Activated CD4-positive, alpha-beta T cell treated with anti-CD3 and anti-CD28 coated beads, Interleukin-10, Interleukin-2, amounts not matched to agents 100 ng/mL and 50 ng/mL, durations not matched to agents 16 hours and 8 hours (primary cell): ENCODE measurements at regions not wholly inside any gene's neighbourhood (a gene's known extent, or its start where the extent isn't known, plus 50 kb on each side); places are given as distances from the start of the nearest gene placed in this dataset.

Source experiments
- DNase-seq: peaks from one replicate; pipeline ENCODE4 v3.0.0-alpha.2; 2020

GRCh38 chr2:7994397-7994951 is 687.4 kb upstream of the ID2 start:
- DNase-seq: no peak

DNA sequence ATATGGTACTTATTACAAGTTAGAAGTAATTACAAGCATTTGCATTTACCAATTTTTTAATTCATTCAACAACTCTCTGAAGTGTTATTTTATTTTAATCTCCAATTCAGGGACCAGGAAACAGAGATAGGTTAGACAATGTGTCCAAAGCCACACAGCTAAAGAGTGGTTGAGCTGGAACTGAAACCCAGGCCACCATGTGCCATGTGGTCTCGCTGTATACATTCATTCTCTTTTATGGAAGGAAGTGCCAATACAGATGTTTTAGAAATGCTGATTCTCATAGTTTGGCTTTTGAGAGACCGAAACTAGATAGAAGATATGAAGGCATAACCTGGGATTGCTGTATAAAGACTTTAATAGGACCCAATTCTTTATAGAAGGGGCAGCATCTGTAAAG is 684.6 kb upstream of the ID2 start:
- DNase-seq: no peak

DNA sequence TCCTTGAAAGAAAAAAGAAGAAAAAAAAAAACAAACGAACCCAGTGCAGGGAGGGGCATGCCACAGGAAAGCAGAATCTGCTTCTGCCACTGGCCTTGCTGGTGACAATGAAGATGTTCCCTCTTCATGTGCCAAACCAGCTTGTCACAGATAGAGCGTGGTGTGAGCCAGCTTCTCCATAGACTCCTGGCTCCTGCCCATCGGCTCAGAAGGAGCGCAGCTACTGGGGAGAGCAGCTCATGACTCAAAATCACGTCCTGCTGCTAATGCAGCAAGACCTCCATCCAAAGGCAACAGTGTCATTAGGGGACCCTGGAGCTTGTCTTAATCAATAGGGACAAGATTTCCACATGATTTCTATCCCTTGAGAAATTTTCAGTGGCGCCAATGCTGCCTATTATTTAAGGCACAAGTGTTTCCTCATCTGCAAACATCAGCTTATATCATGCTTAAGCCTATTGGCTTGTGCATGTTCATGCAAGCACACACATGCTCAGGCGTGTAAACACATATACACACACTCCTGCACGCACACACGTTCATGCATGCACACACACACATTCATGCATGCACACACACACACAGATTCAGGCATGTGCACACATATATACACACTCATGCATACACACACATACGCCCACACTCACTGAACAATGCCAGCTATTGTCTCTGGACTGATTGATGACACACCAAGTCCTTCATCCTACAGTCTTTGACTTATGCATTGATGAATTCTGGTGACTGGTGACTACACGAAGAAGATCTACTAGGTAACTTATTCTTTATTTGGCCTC is 682.0 kb upstream of the ID2 start:
- DNase-seq: no peak

DNA sequence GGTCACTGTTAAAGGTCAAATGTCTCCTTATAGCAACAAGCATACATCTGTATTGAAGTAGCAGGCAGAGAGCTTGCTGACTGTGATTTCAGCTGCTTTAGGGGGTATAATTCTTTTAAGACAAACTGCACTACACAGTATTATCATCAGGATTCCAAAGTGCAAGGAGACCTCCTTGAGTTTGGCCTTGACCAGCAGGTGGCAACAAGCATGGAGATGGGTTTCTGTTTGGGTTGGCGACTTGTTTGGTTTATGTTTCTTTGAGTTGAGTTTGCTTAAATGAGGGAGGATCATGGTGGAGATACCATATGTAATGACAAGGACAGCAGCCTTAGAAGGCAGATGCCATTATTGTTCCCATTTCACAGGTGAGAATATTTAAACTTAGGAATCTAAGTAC is 681.0 kb upstream of the ID2 start:
- DNase-seq: no peak

DNA sequence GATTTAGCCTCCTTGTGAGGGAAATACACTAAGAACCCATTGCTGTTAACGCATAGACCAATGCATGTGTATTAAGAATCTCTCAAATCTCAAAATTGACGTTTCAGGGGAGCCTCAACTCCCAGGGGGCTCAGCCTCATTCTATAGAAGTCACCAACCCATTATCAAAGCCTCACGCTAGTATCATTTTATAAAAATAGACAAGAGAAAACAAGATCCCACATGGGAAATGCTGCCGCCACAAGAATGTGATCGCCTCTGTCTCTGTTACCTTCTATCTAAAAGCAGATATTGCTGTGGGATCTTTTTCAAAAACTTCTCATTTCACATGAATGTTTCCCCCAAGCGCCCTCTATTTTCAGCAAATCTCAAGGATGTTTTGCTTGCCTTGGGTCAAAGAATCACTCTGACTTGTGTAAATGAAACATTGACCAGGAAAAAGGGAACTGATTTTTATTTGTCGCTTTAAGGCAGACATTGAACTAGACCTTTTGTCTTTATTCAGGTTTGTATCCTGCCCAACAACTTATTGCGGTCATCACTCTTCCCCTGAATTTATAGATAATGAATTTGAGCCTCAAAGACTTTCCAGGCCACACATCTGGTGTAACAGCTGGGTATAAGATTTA is 679.0 kb upstream of the ID2 start:
- no peak for DNase-seq

- no peak for DNase-seq
These were observed 678.3 kb upstream of the ID2 start for GRCh38 chr2:8003462-8004075.

DNA sequence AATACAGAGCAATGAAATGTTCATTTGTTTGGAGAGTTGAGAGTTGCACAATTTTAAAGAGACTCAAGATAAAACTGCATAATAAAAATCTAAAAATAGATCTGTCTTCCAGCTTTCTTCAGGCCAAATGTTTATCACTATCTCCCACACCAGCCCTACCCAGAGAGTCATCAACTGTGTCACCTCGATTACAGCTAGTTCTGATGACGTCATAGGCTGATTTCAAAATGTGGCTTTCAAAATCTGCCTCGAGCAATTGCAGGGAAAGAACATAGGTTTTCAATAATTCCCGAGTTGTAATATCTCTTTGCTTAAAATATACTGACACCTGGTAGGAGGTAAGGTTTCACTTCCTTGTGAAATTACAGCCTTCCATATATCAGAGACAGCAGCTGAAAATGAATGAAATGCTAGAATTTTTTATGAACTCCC is 677.6 kb upstream of the ID2 start:
- DNase-seq: no peak

GRCh38 chr2:8006181-8006580 is 675.7 kb upstream of the ID2 start:
- no peak for DNase-seq

GRCh38 chr2:8006626-8007025 is 675.2 kb upstream of the ID2 start:
- no peak for DNase-seq

DNA sequence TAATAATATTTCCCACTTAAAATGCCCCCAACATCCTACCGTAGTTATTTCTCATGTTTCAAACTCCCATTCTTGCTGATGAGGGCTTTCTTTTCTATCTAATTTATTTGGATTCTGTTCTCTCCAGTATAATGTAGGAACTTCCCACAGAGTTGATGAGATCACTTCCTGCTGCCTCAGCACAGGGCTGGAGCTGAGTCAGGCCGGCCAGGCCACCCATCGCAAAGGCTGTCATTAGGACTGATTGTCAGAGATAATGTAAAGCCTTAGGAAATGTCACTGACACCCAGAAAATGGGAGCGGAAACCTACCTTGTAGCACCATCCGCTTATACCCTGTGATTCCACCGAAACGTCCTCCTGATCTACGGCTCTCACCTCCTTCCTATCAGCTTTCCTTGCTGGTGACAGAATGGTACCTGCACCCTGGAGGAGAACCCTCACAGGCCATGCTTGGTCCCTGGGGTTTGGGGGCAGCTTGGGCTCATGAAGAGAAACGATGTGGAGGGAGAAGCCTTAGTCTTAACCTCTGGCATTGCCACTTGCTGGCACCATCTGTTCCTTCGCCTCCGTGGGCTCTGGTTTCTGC is 672.8 kb upstream of the ID2 start:
- DNase-seq: no peak

DNA sequence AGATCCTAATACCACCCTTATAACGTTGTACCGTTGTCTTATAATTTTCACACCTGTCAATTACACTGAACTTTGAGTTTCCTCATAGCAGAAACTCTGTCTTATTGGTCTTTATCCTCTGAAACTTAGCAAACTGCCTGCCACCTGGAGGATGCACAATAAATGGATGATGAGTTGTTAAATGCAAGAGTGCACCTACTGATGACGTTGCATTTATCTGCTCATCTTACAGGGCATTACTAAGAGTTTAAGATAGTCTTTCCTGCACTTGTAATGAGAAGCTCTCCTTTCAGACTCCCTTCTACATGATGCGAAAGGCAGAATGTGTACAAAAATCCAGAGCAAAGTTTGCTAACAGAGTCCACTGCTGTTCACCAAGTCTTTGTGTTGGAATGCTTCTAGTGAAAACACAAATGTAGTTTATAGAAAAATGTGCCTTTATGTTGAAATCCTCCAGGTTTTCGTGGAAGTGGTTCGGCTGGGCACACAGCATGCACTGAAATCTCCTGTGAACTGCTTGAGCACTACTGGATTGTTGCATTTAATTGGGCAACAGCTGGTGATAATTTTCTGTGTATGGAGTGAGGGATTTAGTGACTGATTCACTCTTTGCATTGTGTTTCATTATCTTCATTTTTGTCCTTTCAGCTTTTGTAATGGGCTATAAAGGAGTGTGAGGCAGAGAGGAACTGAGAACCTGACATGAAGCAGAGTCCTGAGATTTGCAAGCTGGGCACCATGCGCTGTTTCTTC is 665.8 kb upstream of the ID2 start:
- no peak for DNase-seq

GRCh38 chr2:8016688-8017087 is 665.2 kb upstream of the ID2 start:
- DNase-seq: no peak

DNA sequence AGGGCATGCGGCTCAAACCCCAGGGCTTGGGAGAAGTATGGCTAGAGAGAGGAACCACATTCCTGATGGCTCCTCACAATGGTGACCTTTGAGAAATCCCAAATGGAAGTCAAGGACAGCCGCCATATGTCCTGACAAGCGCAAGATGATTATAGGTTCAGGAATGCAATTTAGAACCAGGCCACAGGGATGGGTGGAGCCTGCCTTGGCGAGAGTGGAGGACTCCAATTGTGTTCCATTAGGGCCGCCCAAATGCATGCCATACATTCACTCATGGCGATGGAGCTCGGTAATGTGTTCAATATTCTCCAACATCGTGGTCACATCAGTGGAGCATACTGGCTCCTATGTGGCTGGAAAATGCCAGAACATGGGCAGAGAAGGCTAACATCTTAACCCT is 662.9 kb upstream of the ID2 start:
- no peak for DNase-seq

- no peak for DNase-seq
These were observed 661.9 kb upstream of the ID2 start for GRCh38 chr2:8019934-8020333.

DNA sequence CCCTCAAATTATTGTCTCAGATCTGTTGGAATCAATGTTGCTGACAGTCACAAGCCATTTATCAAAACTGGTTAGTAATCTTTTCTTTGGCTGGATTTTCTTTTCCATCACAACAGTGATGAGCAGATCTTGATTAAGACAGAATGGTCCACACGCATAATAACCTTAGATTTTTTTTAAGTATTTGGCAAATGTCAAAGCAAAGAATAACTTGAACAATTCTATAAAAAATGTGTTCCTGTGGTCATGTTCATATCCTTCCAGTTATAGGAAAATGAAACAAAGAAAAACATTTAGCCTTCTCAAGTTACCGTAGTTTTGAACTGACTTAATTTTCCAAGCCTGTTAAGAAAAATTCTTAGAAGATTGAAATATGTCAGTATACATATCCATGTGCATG is 659.9 kb upstream of the ID2 start:
- DNase-seq: no peak

DNA sequence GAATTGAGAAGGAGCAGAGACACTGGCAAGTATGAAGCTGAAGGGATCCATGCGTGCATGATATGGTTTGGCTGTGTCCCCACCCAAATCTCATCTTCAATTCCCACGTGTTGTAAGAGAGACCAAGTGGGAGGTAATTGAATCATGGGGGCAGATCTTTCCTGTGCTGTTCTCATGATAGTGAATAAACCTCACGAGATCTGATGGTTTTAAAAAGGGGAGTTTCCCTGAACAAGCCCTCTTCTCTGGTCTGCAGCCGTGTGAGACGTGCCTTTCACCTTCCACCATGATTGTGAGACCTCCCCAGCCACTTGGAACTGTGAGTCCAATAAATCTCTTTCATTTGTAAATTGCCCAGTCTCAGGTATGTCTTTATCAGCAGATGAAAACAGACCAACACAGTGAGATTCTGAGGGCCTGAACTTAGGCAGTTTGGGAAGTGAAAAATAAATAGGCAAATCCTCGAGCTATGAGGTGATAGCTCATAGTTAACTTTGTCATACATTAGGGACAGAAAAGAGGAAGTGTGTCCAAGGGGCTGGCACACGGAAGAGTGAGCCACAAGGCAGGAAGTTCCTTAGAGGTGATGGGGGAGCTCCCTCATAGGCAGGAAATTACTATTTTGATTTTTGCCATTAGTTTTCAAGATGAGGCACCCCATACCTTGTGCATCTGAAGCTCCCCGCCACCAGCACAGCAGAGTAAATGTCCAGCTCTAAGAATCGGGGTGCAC is 658.8 kb upstream of the ID2 start:
- DNase-seq: no peak

DNA sequence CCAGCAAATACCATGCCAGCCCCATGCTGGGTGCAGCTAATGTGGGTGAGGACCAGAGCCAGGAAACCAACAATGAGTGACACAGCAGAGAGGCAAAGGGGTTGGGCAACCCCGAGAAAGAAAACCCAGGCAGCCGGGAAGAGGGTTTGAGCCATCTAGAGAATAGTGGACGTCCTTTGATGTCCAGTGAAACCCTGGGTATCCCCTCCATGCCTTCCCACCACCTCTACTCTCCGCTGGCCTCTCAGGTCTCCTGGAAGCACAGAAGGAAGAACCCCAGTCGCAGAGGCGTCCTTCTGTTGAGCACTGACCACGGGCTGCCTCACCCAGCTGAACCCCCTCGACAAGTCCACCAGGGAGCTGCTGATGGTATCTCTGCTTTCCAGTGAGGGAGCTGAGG is 657.4 kb upstream of the ID2 start:
- DNase-seq: no peak

GRCh38 chr2:8026381-8026780 is 655.5 kb upstream of the ID2 start:
- no peak for DNase-seq

- no peak for DNase-seq
These were observed 654.5 kb upstream of the ID2 start for GRCh38 chr2:8027387-8027786.

DNA sequence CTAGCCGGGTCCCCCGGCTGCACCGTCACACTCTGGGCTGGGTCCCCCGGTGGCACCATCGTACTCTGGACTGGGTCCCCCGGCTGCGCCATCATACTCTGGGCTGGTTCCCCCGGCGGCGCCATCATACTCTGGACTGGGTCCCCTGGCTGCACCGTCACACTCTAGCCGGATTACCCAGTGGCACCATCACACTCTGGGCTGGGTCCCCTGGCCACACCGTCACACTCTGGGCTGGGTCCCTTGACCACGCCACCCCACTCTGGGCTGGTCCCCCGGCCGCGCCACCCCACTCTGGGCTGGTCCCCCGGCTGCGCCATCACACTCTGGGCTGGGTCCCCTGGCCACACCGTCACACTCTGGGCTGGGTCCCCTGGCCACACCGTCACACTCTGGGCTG is 653.8 kb upstream of the ID2 start:
- DNase-seq: no peak

GRCh38 chr2:8028436-8028835 is 653.4 kb upstream of the ID2 start:
- DNase-seq: no peak

DNA sequence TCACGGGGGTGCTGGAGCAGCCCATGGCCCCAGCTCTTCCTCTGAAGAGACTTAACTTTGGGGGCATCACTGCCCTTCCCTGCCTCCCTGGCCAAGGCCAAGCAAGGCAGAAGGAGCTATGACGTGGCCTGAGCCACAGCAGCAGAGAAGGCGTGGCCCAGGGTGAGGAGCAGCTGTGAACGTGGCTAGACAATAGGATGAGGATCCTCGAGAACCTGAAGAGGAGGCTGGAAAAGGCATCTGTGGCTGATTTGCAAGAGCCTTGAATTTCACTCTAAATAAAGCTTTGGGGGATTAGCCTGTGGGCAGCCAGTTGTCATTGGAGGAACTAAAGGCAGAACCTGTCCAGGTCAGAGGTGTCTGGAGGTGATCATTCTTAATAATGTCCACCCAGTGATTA is 652.9 kb upstream of the ID2 start:
- no peak for DNase-seq
